GM12878 (cell line): ENCODE measurements at regions not wholly inside any gene's neighbourhood (a gene's known extent, or its start where the extent isn't known, plus 50 kb on each side); places are given as distances from the start of the nearest gene placed in this dataset.

ENCODE experiments used
- ATAC-seq: fragments of 200-7000 bp; cut with Tn5 transposase; 3 replicates; pipeline ENCODE4 v1.9.1; 2020; ENCODE audit warnings: mild to moderate bottlenecking, moderate library complexity
- BruUV-seq: library from RNA; stranded (reverse); fragments of 400-500 nt; replicated peaks from 2 replicates; lab custom pipeline; 2021; lab: Mats Ljungman, UMichigan
- CTCF ChIA-PET: fragments of 300-600 bp; sonication (Branson Sonifier 250); formaldehyde crosslinking; extraction: SDS; loops from one replicate; lab custom pipeline; 2021; ENCODE audit warnings: inconsistent platforms; lab: Yijun Ruan, JAX
- POLR2A ChIA-PET: fragments of 350-600 bp; formaldehyde crosslinking; extraction: SDS; loops from one replicate; lab custom pipeline; 2021; ENCODE audit warnings: inconsistent platforms; lab: Charles Lee
- RAD21 ChIA-PET: fragments of 300-600 bp; sonication (Branson Sonifier 250); formaldehyde crosslinking; loops from one replicate; lab custom pipeline; 2023; ENCODE audit warnings: antibody characterized with exemption; ENCODE audit not compliant: unreplicated experiment; lab: Charles Lee
- SMC1A ChIA-PET: fragments of 300-600 bp; sonication (Branson Sonifier 250); formaldehyde crosslinking; loops from one replicate; lab custom pipeline; 2023; ENCODE audit not compliant: unreplicated experiment, uncharacterized antibody; lab: Charles Lee
- DNase-seq: peaks from one replicate; pipeline ENCODE4 v3.0.0-alpha.2; 2011; ENCODE audit warnings: low read depth, low spot score
- FAIRE-seq: peaks from 3 replicates; lab custom pipeline; 2011; peaks lifted over from hg19 to GRCh38; lab: Jason Lieb, UNC
- H2AFZ ChIP-seq: 2 replicates; pipeline ENCODE4 v1.6.0; 2011; ENCODE audit warnings: low read depth, low read length, control low read depth; ENCODE audit not compliant: control insufficient read depth
- H3K27ac ChIP-seq: 2 replicates; pipeline ENCODE4 v1.5.1; 2011; ENCODE audit warnings: control low read depth; ENCODE audit not compliant: control insufficient read depth, insufficient read depth
- H3K27me3 ChIP-seq, 2 experiments: replicated peaks in 1 of 2; 2 replicates each; pipeline versions ENCODE4 v1.6.0 to v1.6.1; 2011; ENCODE audit warnings: low read length in 1 of 2; ENCODE audit not compliant: control insufficient read depth in 2 of 2, insufficient read depth in 2 of 2
- H3K36me3 ChIP-seq, 2 experiments: 2 replicates each; pipeline ENCODE4 v1.5.1; 2011; ENCODE audit warnings: low read length in 1 of 2; ENCODE audit not compliant: control insufficient read depth in 2 of 2, insufficient read depth in 2 of 2
- H3K4me1 ChIP-seq: 2 replicates; pipeline ENCODE4 v1.6.1; 2011; ENCODE audit warnings: mild to moderate bottlenecking, low read length, moderate library complexity, mixed read lengths; ENCODE audit not compliant: control insufficient read depth, insufficient read depth
- H3K4me2 ChIP-seq: 2 replicates; pipeline ENCODE4 v1.6.0; 2011; ENCODE audit warnings: control low read depth; ENCODE audit not compliant: control insufficient read depth, insufficient read depth
- H3K4me3 ChIP-seq: fragments of 200-600 bp; sonication (generic); 2 replicates; pipeline ENCODE4 v1.5.1; 2016
- H3K79me2 ChIP-seq: 2 replicates; pipeline ENCODE4 v1.6.0; 2011; ENCODE audit warnings: low read length; ENCODE audit not compliant: control insufficient read depth, insufficient read depth
- H3K9ac ChIP-seq: 2 replicates; pipeline ENCODE4 v1.8.0; 2011; ENCODE audit warnings: low read length, control low read depth, mixed read lengths; ENCODE audit not compliant: control insufficient read depth, insufficient read depth
- H3K9me3 ChIP-seq: replicated peaks from 3 replicates; pipeline ENCODE4 v1.5.1; 2011; ENCODE audit warnings: mild to moderate bottlenecking, low read length; ENCODE audit not compliant: control insufficient read depth, insufficient read depth
- H4K20me1 ChIP-seq: 2 replicates; pipeline ENCODE4 v1.6.0; 2011; ENCODE audit not compliant: control insufficient read depth, insufficient read depth
- ASH2L ChIP-seq: fragments of 300-600, 200-600 bp; sonication (generic); IDR thresholded peaks from 2 replicates; pipeline ENCODE4 v1.6.1; 2017; ENCODE audit warnings: low read depth, mild to moderate bottlenecking, borderline replicate concordance
- CREB1 ChIP-seq: IDR thresholded peaks from 2 replicates; pipeline ENCODE4 v1.6.1; 2012; ENCODE audit warnings: low read depth, mild to moderate bottlenecking, inconsistent platforms
- ESRRA ChIP-seq: IDR thresholded peaks from 2 replicates; pipeline ENCODE4 v1.6.1; 2012; ENCODE audit warnings: mild to moderate bottlenecking, low read length, improper control_type of control experiment
- GABPA ChIP-seq: IDR thresholded peaks from 2 replicates; pipeline ENCODE4 v1.6.1; 2014; ENCODE audit warnings: antibody characterized with exemption, low read depth, mild to moderate bottlenecking, inconsistent platforms
- HDAC2 ChIP-seq: fragments of 200-600 bp; sonication (generic); IDR thresholded peaks from 2 replicates; pipeline ENCODE4 v1.6.1; 2017
- HDAC6 ChIP-seq: fragments of 200-600 bp; sonication (generic); IDR thresholded peaks from one replicate; pipeline ENCODE4 v1.8.0; 2017; ENCODE audit warnings: antibody characterized with exemption; ENCODE audit not compliant: unreplicated experiment
- HDGF ChIP-seq: fragments of 450-650 bp; IDR thresholded peaks from 2 replicates; pipeline ENCODE4 v1.6.1; 2016; ENCODE audit warnings: antibody characterized with exemption
- KLF5 ChIP-seq: fragments of 450-650 bp; IDR thresholded peaks from 2 replicates; pipeline ENCODE4 v1.6.1; 2014; ENCODE audit warnings: mild to moderate bottlenecking; ENCODE audit not compliant: partially characterized antibody
- NR2C2 ChIP-seq: IDR thresholded peaks from 2 replicates; pipeline ENCODE4 v1.6.1; 2011; ENCODE audit warnings: borderline replicate concordance, low read depth; ENCODE audit not compliant: control insufficient read depth, insufficient read length
- SIN3A ChIP-seq: IDR thresholded peaks from 2 replicates; pipeline ENCODE4 v1.6.1; 2012; ENCODE audit warnings: low read depth, low read length, improper control_type of control experiment
- SIX5 ChIP-seq: IDR thresholded peaks from 2 replicates; pipeline ENCODE4 v1.6.1; 2011; ENCODE audit warnings: mild to moderate bottlenecking, low read depth, low read length, moderate library complexity; ENCODE audit not compliant: severe bottlenecking
- SMC3 ChIP-seq: IDR thresholded peaks from 2 replicates; pipeline ENCODE4 v1.6.1; 2011; ENCODE audit warnings: low read length, improper control_type of control experiment, borderline replicate concordance
- SREBF1 ChIP-seq: IDR thresholded peaks from 2 replicates; pipeline ENCODE4 v1.6.1; 2012; ENCODE audit warnings: mild to moderate bottlenecking, low read length
- STAT3 ChIP-seq: IDR thresholded peaks from 2 replicates; pipeline ENCODE4 v1.6.1; 2011; ENCODE audit warnings: low read depth, low read length, improper control_type of control experiment
- WGBS: methylation state at CpG from one replicate; pipeline ENCODE4 v1.1.6; 2016; ENCODE audit warnings: low lambda C conversion rate; ENCODE audit not compliant: insufficient replicate concordance, insufficient coverage; ENCODE audit errors: missing lambda C conversion rate; 5-methylcytosine and 5-hydroxymethylcytosine counted together
- in situ Hi-C: fragments of 300-500 bp; cut with MboI; formaldehyde crosslinking; loops from 9 replicates; pipeline ENCODE4 v1.14.3; 2018; ENCODE audit warnings: mixed read lengths
- intact Hi-C: fragments of 100-400 bp; cut with micrococcal nuclease; formaldehyde crosslinking; loops from one replicate; pipeline ENCODE4 v1.14.2; 2022; ENCODE audit not compliant: unreplicated experiment
- TF ChIP-seq, protein P1 (sequence below): fragments of 450-650 bp; formaldehyde crosslinking; IDR thresholded peaks from 2 replicates; pipeline ENCODE4 v1.4.0; 2022; ENCODE audit warnings: mild to moderate bottlenecking, moderate library complexity
- TF ChIP-seq, protein P2 (sequence below): IDR thresholded peaks from 2 replicates; pipeline ENCODE4 v1.6.1; 2011; ENCODE audit warnings: low read depth, mild to moderate bottlenecking, low read length, moderate library complexity, borderline replicate concordance; ENCODE audit errors: extremely low read depth
- TF ChIP-seq, protein P3 (sequence below): fragments of 450-650 bp; IDR thresholded peaks from 2 replicates; pipeline ENCODE4 v1.6.1; 2017; ENCODE audit warnings: mild to moderate bottlenecking, moderate library complexity
- TF ChIP-seq, protein P4 (sequence below): fragments of 450-650 bp; IDR thresholded peaks from 2 replicates; pipeline ENCODE4 v1.6.1; 2017; ENCODE audit warnings: mild to moderate bottlenecking

DNA sequence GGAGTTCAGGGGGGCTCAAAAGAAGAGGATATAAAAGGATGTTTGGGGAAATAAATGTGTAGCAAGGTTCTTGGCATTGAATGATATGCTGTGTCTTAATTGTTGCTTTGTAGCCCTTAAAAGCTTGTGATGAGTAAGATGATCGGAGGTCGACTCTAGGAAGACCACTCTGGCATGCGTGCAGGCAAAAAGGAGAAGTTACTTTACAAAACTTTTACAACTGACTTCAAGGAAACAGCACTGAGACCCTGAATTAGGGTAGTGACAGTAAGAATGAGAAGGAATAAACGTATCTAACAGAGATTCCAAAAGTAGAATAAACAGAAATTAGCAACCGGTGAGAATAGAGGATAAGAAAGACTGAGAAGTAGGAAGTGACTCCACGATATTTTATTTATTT lies 228.7 kb upstream of the TANK start:
- ATAC-seq (no peak), DNase-seq (no peak), FAIRE-seq (no peak)
- no peak overlapping the region for H3K27ac ChIP-seq
- ChIA-PET POLR2A (no interaction called here), RAD21 (no interaction called here), SMC1A (no interaction called here), CTCF (no interaction called here)
- no peaks in the 10 kb centered on the region for H3K9me3 ChIP-seq
- H3K4me3 ChIP-seq: no peak overlapping the region
- no peak overlapping the region for H2AFZ ChIP-seq
- intact Hi-C loops (no loop called here), in situ Hi-C loops (no loop called here)
- 6% methylated on average over 6 of the region's 6 CpGs for WGBS
- BruUV-seq: no TSS peak
- H4K20me1 ChIP-seq: no peaks in the 10 kb centered on the region
- no peaks in the 10 kb centered on the region for H3K4me1 ChIP-seq
- no peak overlapping the region for H3K4me2 ChIP-seq
- H3K79me2 ChIP-seq: no peaks in the 10 kb centered on the region
- no peaks in the 10 kb centered on the region for H3K36me3 ChIP-seq
- H3K9ac ChIP-seq: no peak overlapping the region
- H3K27me3 ChIP-seq: no peaks in the 10 kb centered on the region; a peak in 1 of 4 replicates
- TF ChIP-seq SMC3 (no peak), SREBF1 (no peak), CREB1 (no peak), SIX5 (no peak), NR2C2 (no peak), ASH2L (no peak), STAT3 (no peak), HDAC6 (no peak), KLF5 (no peak), SIN3A (no peak), HDAC2 (no peak), HDGF (no peak), ESRRA (no peak), GABPA (no peak)
- TF ChIP-seq, protein P1, sequence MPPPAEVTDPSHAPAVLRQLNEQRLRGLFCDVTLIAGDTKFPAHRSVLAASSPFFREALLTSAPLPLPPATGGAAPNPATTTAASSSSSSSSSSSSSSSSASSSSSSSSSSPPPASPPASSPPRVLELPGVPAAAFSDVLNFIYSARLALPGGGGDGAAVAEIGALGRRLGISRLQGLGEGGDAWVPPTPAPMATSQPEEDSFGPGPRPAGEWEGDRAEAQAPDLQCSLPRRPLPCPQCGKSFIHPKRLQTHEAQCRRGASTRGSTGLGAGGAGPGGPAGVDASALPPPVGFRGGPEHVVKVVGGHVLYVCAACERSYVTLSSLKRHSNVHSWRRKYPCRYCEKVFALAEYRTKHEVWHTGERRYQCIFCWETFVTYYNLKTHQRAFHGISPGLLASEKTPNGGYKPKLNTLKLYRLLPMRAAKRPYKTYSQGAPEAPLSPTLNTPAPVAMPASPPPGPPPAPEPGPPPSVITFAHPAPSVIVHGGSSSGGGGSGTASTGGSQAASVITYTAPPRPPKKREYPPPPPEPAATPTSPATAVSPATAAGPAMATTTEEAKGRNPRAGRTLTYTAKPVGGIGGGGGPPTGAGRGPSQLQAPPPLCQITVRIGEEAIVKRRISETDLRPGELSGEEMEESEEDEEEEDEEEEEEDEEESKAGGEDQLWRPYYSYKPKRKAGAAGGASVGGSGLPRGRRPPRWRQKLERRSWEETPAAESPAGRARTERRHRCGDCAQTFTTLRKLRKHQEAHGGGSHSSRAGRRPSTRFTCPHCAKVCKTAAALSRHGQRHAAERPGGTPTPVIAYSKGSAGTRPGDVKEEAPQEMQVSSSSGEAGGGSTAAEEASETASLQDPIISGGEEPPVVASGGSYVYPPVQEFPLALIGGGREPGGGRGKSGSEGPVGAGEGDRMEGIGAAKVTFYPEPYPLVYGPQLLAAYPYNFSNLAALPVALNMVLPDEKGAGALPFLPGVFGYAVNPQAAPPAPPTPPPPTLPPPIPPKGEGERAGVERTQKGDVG (CRISPR knock-in tag): no peak
- TF ChIP-seq, protein P2, sequence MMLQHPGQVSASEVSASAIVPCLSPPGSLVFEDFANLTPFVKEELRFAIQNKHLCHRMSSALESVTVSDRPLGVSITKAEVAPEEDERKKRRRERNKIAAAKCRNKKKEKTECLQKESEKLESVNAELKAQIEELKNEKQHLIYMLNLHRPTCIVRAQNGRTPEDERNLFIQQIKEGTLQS: no peak
- TF ChIP-seq, protein P3, sequence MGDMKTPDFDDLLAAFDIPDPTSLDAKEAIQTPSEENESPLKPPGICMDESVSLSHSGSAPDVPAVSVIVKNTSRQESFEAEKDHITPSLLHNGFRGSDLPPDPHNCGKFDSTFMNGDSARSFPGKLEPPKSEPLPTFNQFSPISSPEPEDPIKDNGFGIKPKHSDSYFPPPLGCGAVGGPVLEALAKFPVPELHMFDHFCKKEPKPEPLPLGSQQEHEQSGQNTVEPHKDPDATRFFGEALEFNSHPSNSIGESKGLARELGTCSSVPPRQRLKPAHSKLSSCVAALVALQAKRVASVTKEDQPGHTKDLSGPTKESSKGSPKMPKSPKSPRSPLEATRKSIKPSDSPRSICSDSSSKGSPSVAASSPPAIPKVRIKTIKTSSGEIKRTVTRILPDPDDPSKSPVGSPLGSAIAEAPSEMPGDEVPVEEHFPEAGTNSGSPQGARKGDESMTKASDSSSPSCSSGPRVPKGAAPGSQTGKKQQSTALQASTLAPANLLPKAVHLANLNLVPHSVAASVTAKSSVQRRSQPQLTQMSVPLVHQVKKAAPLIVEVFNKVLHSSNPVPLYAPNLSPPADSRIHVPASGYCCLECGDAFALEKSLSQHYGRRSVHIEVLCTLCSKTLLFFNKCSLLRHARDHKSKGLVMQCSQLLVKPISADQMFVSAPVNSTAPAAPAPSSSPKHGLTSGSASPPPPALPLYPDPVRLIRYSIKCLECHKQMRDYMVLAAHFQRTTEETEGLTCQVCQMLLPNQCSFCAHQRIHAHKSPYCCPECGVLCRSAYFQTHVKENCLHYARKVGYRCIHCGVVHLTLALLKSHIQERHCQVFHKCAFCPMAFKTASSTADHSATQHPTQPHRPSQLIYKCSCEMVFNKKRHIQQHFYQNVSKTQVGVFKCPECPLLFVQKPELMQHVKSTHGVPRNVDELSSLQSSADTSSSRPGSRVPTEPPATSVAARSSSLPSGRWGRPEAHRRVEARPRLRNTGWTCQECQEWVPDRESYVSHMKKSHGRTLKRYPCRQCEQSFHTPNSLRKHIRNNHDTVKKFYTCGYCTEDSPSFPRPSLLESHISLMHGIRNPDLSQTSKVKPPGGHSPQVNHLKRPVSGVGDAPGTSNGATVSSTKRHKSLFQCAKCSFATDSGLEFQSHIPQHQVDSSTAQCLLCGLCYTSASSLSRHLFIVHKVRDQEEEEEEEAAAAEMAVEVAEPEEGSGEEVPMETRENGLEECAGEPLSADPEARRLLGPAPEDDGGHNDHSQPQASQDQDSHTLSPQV: no peak
- TF ChIP-seq, protein P4, sequence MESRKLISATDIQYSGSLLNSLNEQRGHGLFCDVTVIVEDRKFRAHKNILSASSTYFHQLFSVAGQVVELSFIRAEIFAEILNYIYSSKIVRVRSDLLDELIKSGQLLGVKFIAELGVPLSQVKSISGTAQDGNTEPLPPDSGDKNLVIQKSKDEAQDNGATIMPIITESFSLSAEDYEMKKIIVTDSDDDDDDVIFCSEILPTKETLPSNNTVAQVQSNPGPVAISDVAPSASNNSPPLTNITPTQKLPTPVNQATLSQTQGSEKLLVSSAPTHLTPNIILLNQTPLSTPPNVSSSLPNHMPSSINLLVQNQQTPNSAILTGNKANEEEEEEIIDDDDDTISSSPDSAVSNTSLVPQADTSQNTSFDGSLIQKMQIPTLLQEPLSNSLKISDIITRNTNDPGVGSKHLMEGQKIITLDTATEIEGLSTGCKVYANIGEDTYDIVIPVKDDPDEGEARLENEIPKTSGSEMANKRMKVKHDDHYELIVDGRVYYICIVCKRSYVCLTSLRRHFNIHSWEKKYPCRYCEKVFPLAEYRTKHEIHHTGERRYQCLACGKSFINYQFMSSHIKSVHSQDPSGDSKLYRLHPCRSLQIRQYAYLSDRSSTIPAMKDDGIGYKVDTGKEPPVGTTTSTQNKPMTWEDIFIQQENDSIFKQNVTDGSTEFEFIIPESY: no peak
